IMR-90 (cell line): ENCODE measurements at regions not wholly inside any gene's neighbourhood (a gene's known extent, or its start where the extent isn't known, plus 50 kb on each side); places are given as distances from the start of the nearest gene placed in this dataset.

Experiments
- ATAC-seq: fragments of 200-7000 bp; cut with Tn5 transposase; 2 replicates; pipeline ENCODE4 v1.9.1; 2020; ENCODE audit warnings: low read depth, mild to moderate bottlenecking, moderate library complexity
- BruUV-seq: library from RNA; stranded (reverse); fragments of 400-500 nt; replicated peaks from 2 replicates; lab custom pipeline; 2021; lab: Mats Ljungman, UMichigan
- CTCF ChIA-PET: fragments of 300-600 bp; formaldehyde crosslinking; extraction: SDS; loops from one replicate; lab custom pipeline; 2021; ENCODE audit warnings: antibody characterized with exemption; lab: Yijun Ruan, JAX
- POLR2A ChIA-PET: fragments of 300-600 bp; sonication (Branson Sonifier 250); formaldehyde crosslinking; loops from one replicate; lab custom pipeline; 2022; ENCODE audit warnings: antibody characterized with exemption; ENCODE audit not compliant: unreplicated experiment; lab: Charles Lee
- DNase-seq: peaks from one replicate; pipeline ENCODE4 v3.0.0; 2013
- H2AFZ ChIP-seq: replicated peaks from 2 replicates; pipeline ENCODE3; 2013; ENCODE audit warnings: low read length, mild to moderate bottlenecking; ENCODE audit not compliant: poor library complexity
- H2AK5ac ChIP-seq: 2 replicates; pipeline ENCODE4 v1.6.1; 2013; ENCODE audit warnings: low read depth, low read length, inconsistent platforms
- H2AK9ac ChIP-seq: replicated peaks from 2 replicates; pipeline ENCODE3; 2013; ENCODE audit warnings: mild to moderate bottlenecking, low read depth, low read length, moderate library complexity; ENCODE audit not compliant: poor library complexity
- H2BK120ac ChIP-seq: 2 replicates; pipeline ENCODE4 v1.6.1; 2013; ENCODE audit warnings: low read depth, low read length, inconsistent platforms
- H2BK15ac ChIP-seq: 3 replicates; pipeline ENCODE4 v1.6.1; 2013; ENCODE audit warnings: low read depth, low read length, inconsistent platforms
- H2BK20ac ChIP-seq: 2 replicates; pipeline ENCODE4 v1.6.1; 2013; ENCODE audit warnings: low read depth, mild to moderate bottlenecking, inconsistent platforms, low read length, moderate library complexity
- H2BK5ac ChIP-seq: 2 replicates; pipeline ENCODE4 v1.6.1; 2013; ENCODE audit warnings: mild to moderate bottlenecking, low read depth, low read length, inconsistent platforms; ENCODE audit not compliant: poor library complexity, severe bottlenecking
- H3K14ac ChIP-seq: replicated peaks from 2 replicates; pipeline ENCODE4 v1.6.1; 2013; ENCODE audit warnings: low read depth, low read length, inconsistent platforms
- H3K18ac ChIP-seq: 2 replicates; pipeline ENCODE4 v1.6.1; 2013; ENCODE audit warnings: low read depth, low read length, control low read depth
- H3K23ac ChIP-seq: 2 replicates; pipeline ENCODE4 v1.6.1; 2013; ENCODE audit warnings: low read depth, low read length, inconsistent platforms
- H3K27ac ChIP-seq: 2 replicates; pipeline ENCODE4 v1.5.1; 2013; ENCODE audit warnings: mild to moderate bottlenecking, control low read depth, low read length; ENCODE audit not compliant: insufficient read depth
- H3K27me3 ChIP-seq: 2 replicates; pipeline ENCODE4 v1.6.1; 2013; ENCODE audit warnings: low read length; ENCODE audit not compliant: control insufficient read depth, insufficient read depth
- H3K36me3 ChIP-seq: 2 replicates; pipeline ENCODE4 v1.6.1; 2013; ENCODE audit warnings: low read length, mixed read lengths; ENCODE audit not compliant: control insufficient read depth, insufficient read depth
- H3K4ac ChIP-seq: 2 replicates; pipeline ENCODE4 v1.6.1; 2013; ENCODE audit warnings: low read depth, low read length, inconsistent platforms
- H3K4me1 ChIP-seq: 2 replicates; pipeline ENCODE4 v1.6.1; 2013; ENCODE audit warnings: low read length, mixed read lengths; ENCODE audit not compliant: control insufficient read depth, insufficient read depth
- H3K4me2 ChIP-seq: 2 replicates; pipeline ENCODE4 v1.6.1; 2013; ENCODE audit warnings: low read depth, mild to moderate bottlenecking, control low read depth, low read length, moderate library complexity
- H3K4me3 ChIP-seq: 2 replicates; pipeline ENCODE4 v1.5.1; 2013; ENCODE audit warnings: low read depth, mild to moderate bottlenecking, control low read depth, low read length, moderate library complexity; ENCODE audit not compliant: insufficient read depth
- H3K56ac ChIP-seq: 2 replicates; pipeline ENCODE4 v1.6.1; 2013; ENCODE audit warnings: low read length, inconsistent platforms; ENCODE audit not compliant: insufficient read depth; ENCODE audit errors: extremely low read depth
- H3K79me1 ChIP-seq, 2 experiments: 2 replicates each; pipeline ENCODE4 v1.6.1; 2013; ENCODE audit warnings: low read length in 2 of 2, inconsistent platforms in 1 of 2, low read depth in 1 of 2
- H3K9ac ChIP-seq: 2 replicates; pipeline ENCODE4 v1.6.1; 2013; ENCODE audit warnings: low read depth, low read length, control low read depth
- H3K9me1 ChIP-seq: 2 replicates; pipeline ENCODE4 v1.6.1; 2013; ENCODE audit warnings: low read length, inconsistent platforms; ENCODE audit not compliant: insufficient read depth
- H3K9me3 ChIP-seq: 2 replicates; pipeline ENCODE4 v1.6.1; 2013; ENCODE audit warnings: low read length; ENCODE audit not compliant: control insufficient read depth, insufficient read depth
- H4K20me1 ChIP-seq: 2 replicates; pipeline ENCODE4 v1.6.1; 2013; ENCODE audit warnings: low read length, inconsistent platforms; ENCODE audit not compliant: insufficient read depth
- H4K5ac ChIP-seq: 2 replicates; pipeline ENCODE4 v1.6.1; 2013; ENCODE audit warnings: mild to moderate bottlenecking, low read depth, low read length, control low read depth
- H4K8ac ChIP-seq, 2 experiments: 2 replicates each; pipeline ENCODE4 v1.6.1; 2013; ENCODE audit warnings: low read depth in 2 of 2, low read length in 2 of 2, control low read depth in 1 of 2, inconsistent platforms in 1 of 2
- H4K91ac ChIP-seq: 2 replicates; pipeline ENCODE4 v1.6.1; 2013; ENCODE audit warnings: low read depth, low read length, inconsistent platforms; ENCODE audit not compliant: insufficient read depth
- BHLHE40 ChIP-seq: fragments of 150-350 bp; IDR thresholded peaks from 2 replicates; pipeline ENCODE4 v1.6.1; 2016; ENCODE audit warnings: mild to moderate bottlenecking, low read depth, low read length
- CHD1 ChIP-seq: IDR thresholded peaks from 2 replicates; pipeline ENCODE4 v1.6.1; 2012; ENCODE audit warnings: low read depth, low read length, improper control_type of control experiment
- ELK1 ChIP-seq: fragments of 150-350 bp; IDR thresholded peaks from 2 replicates; pipeline ENCODE4 v1.6.1; 2016; ENCODE audit warnings: low read depth, mild to moderate bottlenecking, low read length, moderate library complexity, borderline replicate concordance
- FOS ChIP-seq: fragments of 150-350 bp; IDR thresholded peaks from 2 replicates; pipeline ENCODE4 v1.6.1; 2016; ENCODE audit warnings: low read depth, low read length
- MAFK ChIP-seq: IDR thresholded peaks from 2 replicates; pipeline ENCODE4 v1.6.1; 2012; ENCODE audit warnings: low read depth, low read length, improper control_type of control experiment
- MAZ ChIP-seq: IDR thresholded peaks from 2 replicates; pipeline ENCODE4 v1.6.1; 2012; ENCODE audit warnings: low read depth, mild to moderate bottlenecking, low read length, improper control_type of control experiment, moderate library complexity, borderline replicate concordance
- MXI1 ChIP-seq: IDR thresholded peaks from 2 replicates; pipeline ENCODE4 v1.6.1; 2012; ENCODE audit warnings: low read depth, mild to moderate bottlenecking, low read length, moderate library complexity, borderline replicate concordance
- NFE2L2 ChIP-seq: fragments of 150-350 bp; IDR thresholded peaks from 2 replicates; pipeline ENCODE4 v1.6.1; 2016; ENCODE audit warnings: low read depth, mild to moderate bottlenecking, low read length
- POLR2A ChIP-seq: IDR thresholded peaks from 2 replicates; pipeline ENCODE4 v1.6.1; 2012; ENCODE audit warnings: mild to moderate bottlenecking, low read depth, low read length
- RAD21 ChIP-seq: IDR thresholded peaks from 2 replicates; pipeline ENCODE4 v1.6.1; 2012; ENCODE audit warnings: low read length, improper control_type of control experiment
- RCOR1 ChIP-seq: IDR thresholded peaks from 2 replicates; pipeline ENCODE4 v1.6.1; 2012; ENCODE audit warnings: mild to moderate bottlenecking, low read length, improper control_type of control experiment; ENCODE audit not compliant: insufficient replicate concordance
- SMC3 ChIP-seq: fragments of 150-350 bp; IDR thresholded peaks from 2 replicates; pipeline ENCODE4 v1.6.1; 2016; ENCODE audit warnings: low read depth, mild to moderate bottlenecking, antibody characterized with exemption, low read length, moderate library complexity
- dilution Hi-C: fragments of 300-500 bp; cut with HindIII; formaldehyde crosslinking; loops from one replicate; pipeline ENCODE4 v1.14.3; 2018; ENCODE audit warnings: low sequenced_read_pairs; ENCODE audit not compliant: unreplicated experiment
- in situ Hi-C: fragments of 300-500 bp; cut with MboI; formaldehyde crosslinking; loops from 3 replicates; pipeline ENCODE4 v1.14.3; 2019; ENCODE audit warnings: low sequenced_read_pairs, inconsistent platforms, mixed read lengths
- intact Hi-C: fragments of 100-400 bp; cut with micrococcal nuclease; formaldehyde crosslinking; loops from 2 replicates; pipeline ENCODE4 v1.10.0; 2022
- TF ChIP-seq, protein P1 (sequence below): conservative IDR thresholded peaks from 2 replicates; pipeline ENCODE4 v1.5.1; 2012; ENCODE audit warnings: mild to moderate bottlenecking, low read depth, low read length, improper control_type of control experiment
- TF ChIP-seq, protein P2 (sequence below): fragments of 150-350 bp; IDR thresholded peaks from 2 replicates; pipeline ENCODE4 v1.6.1; 2017; ENCODE audit warnings: mild to moderate bottlenecking, antibody characterized with exemption, low read length, low read depth

DNA sequence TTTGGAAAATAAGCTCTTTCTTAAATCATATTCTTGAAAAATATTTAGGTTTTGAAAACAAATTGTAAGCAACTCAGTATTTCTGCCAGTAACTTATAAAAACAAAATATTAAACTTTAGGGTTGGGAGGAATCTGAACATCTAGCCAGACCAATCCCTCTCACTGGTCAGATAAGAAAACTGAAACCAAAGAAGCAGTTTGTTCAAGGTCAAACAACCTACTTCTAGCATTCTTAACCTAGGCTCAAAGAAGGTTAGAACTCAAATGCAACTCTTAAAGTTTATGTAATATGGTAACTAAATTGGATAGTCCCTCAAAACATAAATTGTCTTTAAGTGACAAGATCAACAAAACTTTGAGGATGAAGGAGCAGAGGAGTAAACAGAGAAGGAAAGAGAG, 374.9 kb upstream of the TNC start:
- Histone ChIP-seq H4K5ac (no peak overlapping the region), H3K79me1 (no peaks in the 10 kb centered on the region), H2BK20ac (no peak overlapping the region), H3K9ac (no peak overlapping the region), H2AK9ac (no peak overlapping the region), H3K23ac (no peak overlapping the region), H4K91ac (no peak overlapping the region), H3K14ac (no peak overlapping the region), H2BK5ac (no peak overlapping the region), H2BK120ac (no peak overlapping the region), H3K4me1 (peaks cover 2% of the 10 kb centered on the region; the same call in 1 of the 2 replicates), H3K4me3 (no peak overlapping the region), H3K4ac (no peak overlapping the region), H2BK15ac (no peak overlapping the region), H2AK5ac (no peak overlapping the region), H4K8ac (no peak overlapping the region), H3K4me2 (no peak overlapping the region), H3K56ac (no peak overlapping the region), H3K18ac (no peak overlapping the region), H3K9me1 (no peaks in the 10 kb centered on the region), H2AFZ (no peak overlapping the region), H4K20me1 (no peaks in the 10 kb centered on the region), H3K36me3 (no peaks in the 10 kb centered on the region), H3K27ac (no peak overlapping the region), H3K9me3 (no peaks in the 10 kb centered on the region), H3K27me3 (no peaks in the 10 kb centered on the region)
- DNase-seq (no peak), ATAC-seq (no peak)
- BruUV-seq = no TSS peak
- no peak for TF ChIP-seq RCOR1
- no peak for TF ChIP-seq RAD21
- TF ChIP-seq, protein P1, sequence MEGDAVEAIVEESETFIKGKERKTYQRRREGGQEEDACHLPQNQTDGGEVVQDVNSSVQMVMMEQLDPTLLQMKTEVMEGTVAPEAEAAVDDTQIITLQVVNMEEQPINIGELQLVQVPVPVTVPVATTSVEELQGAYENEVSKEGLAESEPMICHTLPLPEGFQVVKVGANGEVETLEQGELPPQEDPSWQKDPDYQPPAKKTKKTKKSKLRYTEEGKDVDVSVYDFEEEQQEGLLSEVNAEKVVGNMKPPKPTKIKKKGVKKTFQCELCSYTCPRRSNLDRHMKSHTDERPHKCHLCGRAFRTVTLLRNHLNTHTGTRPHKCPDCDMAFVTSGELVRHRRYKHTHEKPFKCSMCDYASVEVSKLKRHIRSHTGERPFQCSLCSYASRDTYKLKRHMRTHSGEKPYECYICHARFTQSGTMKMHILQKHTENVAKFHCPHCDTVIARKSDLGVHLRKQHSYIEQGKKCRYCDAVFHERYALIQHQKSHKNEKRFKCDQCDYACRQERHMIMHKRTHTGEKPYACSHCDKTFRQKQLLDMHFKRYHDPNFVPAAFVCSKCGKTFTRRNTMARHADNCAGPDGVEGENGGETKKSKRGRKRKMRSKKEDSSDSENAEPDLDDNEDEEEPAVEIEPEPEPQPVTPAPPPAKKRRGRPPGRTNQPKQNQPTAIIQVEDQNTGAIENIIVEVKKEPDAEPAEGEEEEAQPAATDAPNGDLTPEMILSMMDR = no peak
- TF ChIP-seq NFE2L2 = no peak
- TF ChIP-seq SMC3 = no peak
- TF ChIP-seq MAFK = no peak
- no peak for TF ChIP-seq ELK1
- no peak for TF ChIP-seq MXI1
- TF ChIP-seq, protein P2, sequence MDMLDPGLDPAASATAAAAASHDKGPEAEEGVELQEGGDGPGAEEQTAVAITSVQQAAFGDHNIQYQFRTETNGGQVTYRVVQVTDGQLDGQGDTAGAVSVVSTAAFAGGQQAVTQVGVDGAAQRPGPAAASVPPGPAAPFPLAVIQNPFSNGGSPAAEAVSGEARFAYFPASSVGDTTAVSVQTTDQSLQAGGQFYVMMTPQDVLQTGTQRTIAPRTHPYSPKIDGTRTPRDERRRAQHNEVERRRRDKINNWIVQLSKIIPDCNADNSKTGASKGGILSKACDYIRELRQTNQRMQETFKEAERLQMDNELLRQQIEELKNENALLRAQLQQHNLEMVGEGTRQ = no peak
- no peak for TF ChIP-seq MAZ
- TF ChIP-seq BHLHE40 = no peak
- no peak for TF ChIP-seq POLR2A
- no peak for TF ChIP-seq FOS
- TF ChIP-seq CHD1 = no peak
- CTCF ChIA-PET = interaction anchor here (0.6 to 1.2 kb wide), 2 partner anchors 11 to 16 kb away, joined by 3 read pairs; no protein-coding TSS in a partner anchor
- intact Hi-C loops = no loop called here
- in situ Hi-C loops = no loop called here
- POLR2A ChIA-PET = no interaction called here
- dilution Hi-C loops = no loop called here
